GM21381 (cell line): ENCODE measurements at regions not wholly inside any gene's neighbourhood (a gene's known extent, or its start where the extent isn't known, plus 50 kb on each side); places are given as distances from the start of the nearest gene placed in this dataset.

Experiments
- ATAC-seq: cut with Tn5 transposase; IDR thresholded peaks from one replicate; pipeline ENCODE4 v1.9.1; 2021; ENCODE audit warnings: mild to moderate bottlenecking, moderate library complexity; ENCODE audit not compliant: unreplicated experiment

- ATAC-seq = no peak
These were observed 203.7 kb upstream of the ZFHX3 start for GRCh38 chr16:73251608-73252007.

GRCh38 chr16:73248316-73248715, 200.4 kb upstream of the ZFHX3 start:
- no peak for ATAC-seq

GRCh38 chr16:73240920-73241319, 193.0 kb upstream of the ZFHX3 start:
- ATAC-seq = no peak

- ATAC-seq = no peak
These were observed 189.7 kb upstream of the ZFHX3 start for GRCh38 chr16:73237601-73238000.

GRCh38 chr16:73234496-73234895, 186.6 kb upstream of the ZFHX3 start:
- no peak for ATAC-seq

- ATAC-seq = no peak
These were observed 186.0 kb upstream of the ZFHX3 start for GRCh38 chr16:73233846-73234424.

GRCh38 chr16:73233329-73233765, 185.4 kb upstream of the ZFHX3 start:
- ATAC-seq = no peak

GRCh38 chr16:73232555-73233328, 184.8 kb upstream of the ZFHX3 start:
- ATAC-seq = no peak

GRCh38 chr16:73231944-73232554, 184.1 kb upstream of the ZFHX3 start:
- ATAC-seq = no peak

GRCh38 chr16:73231379-73231778, 183.5 kb upstream of the ZFHX3 start:
- no peak for ATAC-seq

- no peak for ATAC-seq
These were observed 182.7 kb upstream of the ZFHX3 start for GRCh38 chr16:73230651-73231050.

GRCh38 chr16:73228649-73229048, 180.7 kb upstream of the ZFHX3 start:
- no peak for ATAC-seq

GRCh38 chr16:73226675-73227074, 178.7 kb upstream of the ZFHX3 start:
- no peak for ATAC-seq

- ATAC-seq = no peak
These were observed 178.1 kb upstream of the ZFHX3 start for GRCh38 chr16:73225983-73226382.

GRCh38 chr16:73220836-73221235, 172.9 kb upstream of the ZFHX3 start:
- no peak for ATAC-seq

- ATAC-seq = no peak
These were observed 171.2 kb upstream of the ZFHX3 start for GRCh38 chr16:73219176-73219575.

- ATAC-seq = no peak
These were observed 169.7 kb upstream of the ZFHX3 start for GRCh38 chr16:73217654-73218053.

- ATAC-seq = no peak
These were observed 169.0 kb upstream of the ZFHX3 start for GRCh38 chr16:73216932-73217331.

- no peak for ATAC-seq
These were observed 167.9 kb upstream of the ZFHX3 start for GRCh38 chr16:73215678-73216377.

GRCh38 chr16:73214825-73215677, 167.1 kb upstream of the ZFHX3 start:
- ATAC-seq = no peak
